Testis (tissue), 2 donors: ENCODE measurements at regions not wholly inside any gene's neighbourhood (a gene's known extent, or its start where the extent isn't known, plus 50 kb on each side); places are given as distances from the start of the nearest gene placed in this dataset.

Experiments
- DNase-seq: peaks from one replicate; pipeline ENCODE4 v3.0.0-alpha.2; 2019
- H3K27ac ChIP-seq, 2 donors: fragments of 200-600 bp; sonication (generic); one replicate each; pipeline ENCODE4 v1.5.1; 2019
- H3K27me3 ChIP-seq: fragments of 200-600 bp; sonication (generic); one replicate; pipeline ENCODE4 v1.5.1; 2019
- H3K36me3 ChIP-seq: fragments of 200-600 bp; sonication (generic); one replicate; pipeline ENCODE4 v1.5.1; 2017; ENCODE audit warnings: low read depth; ENCODE audit errors: missing control alignments
- H3K4me1 ChIP-seq: fragments of 200-600 bp; sonication (generic); one replicate; pipeline ENCODE4 v1.5.1; 2019
- H3K4me3 ChIP-seq, 2 donors: fragments of 200-600 bp; sonication (generic); one replicate each; pipeline ENCODE4 v1.5.1; 2017 to 2019
- H3K9me3 ChIP-seq: fragments of 200-600 bp; sonication (generic); one replicate; pipeline ENCODE4 v1.5.1; 2017
- POLR2A ChIP-seq: fragments of 450-650 bp; IDR thresholded peaks from one replicate; pipeline ENCODE4 v1.6.1; 2017; ENCODE audit warnings: antibody characterized with exemption, mild to moderate bottlenecking, moderate library complexity
- WGBS, 2 donors: methylation state at CpG; one replicate each; pipeline ENCODE4 v1.1.5; 2018; 5-methylcytosine and 5-hydroxymethylcytosine counted together
- intact Hi-C: fragments of 100-400 bp; cut with DNase I; formaldehyde crosslinking; loops from one replicate; pipeline ENCODE4 v1.15.1; 2023; ENCODE audit warnings: low total_unique reads
- TF ChIP-seq, protein P1 (sequence below), 3 experiments: fragments of 450-650 bp in 2 of 3; fragments of 200-600 bp in 1 of 3; sonication (generic) in 1 of 3; IDR thresholded peaks; one replicate each; pipeline ENCODE4 v1.5.1; 2016 to 2019; ENCODE audit warnings: antibody characterized with exemption in 3 of 3, mild to moderate bottlenecking in 2 of 3, moderate library complexity in 1 of 3

- no peak for DNase-seq
- intact Hi-C loops, result no loop called here
- Histone ChIP-seq H3K9me3 (no peaks in the 10 kb centered on the region), H3K27me3 (no peaks in the 10 kb centered on the region), H3K27ac (no peak overlapping the region), H3K36me3 (no peaks in the 10 kb centered on the region), H3K4me3 (no peak overlapping the region), H3K4me1 (no peaks in the 10 kb centered on the region)
- TF ChIP-seq, protein P1, sequence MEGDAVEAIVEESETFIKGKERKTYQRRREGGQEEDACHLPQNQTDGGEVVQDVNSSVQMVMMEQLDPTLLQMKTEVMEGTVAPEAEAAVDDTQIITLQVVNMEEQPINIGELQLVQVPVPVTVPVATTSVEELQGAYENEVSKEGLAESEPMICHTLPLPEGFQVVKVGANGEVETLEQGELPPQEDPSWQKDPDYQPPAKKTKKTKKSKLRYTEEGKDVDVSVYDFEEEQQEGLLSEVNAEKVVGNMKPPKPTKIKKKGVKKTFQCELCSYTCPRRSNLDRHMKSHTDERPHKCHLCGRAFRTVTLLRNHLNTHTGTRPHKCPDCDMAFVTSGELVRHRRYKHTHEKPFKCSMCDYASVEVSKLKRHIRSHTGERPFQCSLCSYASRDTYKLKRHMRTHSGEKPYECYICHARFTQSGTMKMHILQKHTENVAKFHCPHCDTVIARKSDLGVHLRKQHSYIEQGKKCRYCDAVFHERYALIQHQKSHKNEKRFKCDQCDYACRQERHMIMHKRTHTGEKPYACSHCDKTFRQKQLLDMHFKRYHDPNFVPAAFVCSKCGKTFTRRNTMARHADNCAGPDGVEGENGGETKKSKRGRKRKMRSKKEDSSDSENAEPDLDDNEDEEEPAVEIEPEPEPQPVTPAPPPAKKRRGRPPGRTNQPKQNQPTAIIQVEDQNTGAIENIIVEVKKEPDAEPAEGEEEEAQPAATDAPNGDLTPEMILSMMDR (IDR thresholded peaks at IDR 0.05), result no peak
- no peak for TF ChIP-seq POLR2A
- 91% methylated on average over 2 of the region's 2 CpGs for WGBS, 2 donors
Measured at GRCh38 chr13:33617055-33617454, 200.9 kb upstream of the RFC3 start.

DNA sequence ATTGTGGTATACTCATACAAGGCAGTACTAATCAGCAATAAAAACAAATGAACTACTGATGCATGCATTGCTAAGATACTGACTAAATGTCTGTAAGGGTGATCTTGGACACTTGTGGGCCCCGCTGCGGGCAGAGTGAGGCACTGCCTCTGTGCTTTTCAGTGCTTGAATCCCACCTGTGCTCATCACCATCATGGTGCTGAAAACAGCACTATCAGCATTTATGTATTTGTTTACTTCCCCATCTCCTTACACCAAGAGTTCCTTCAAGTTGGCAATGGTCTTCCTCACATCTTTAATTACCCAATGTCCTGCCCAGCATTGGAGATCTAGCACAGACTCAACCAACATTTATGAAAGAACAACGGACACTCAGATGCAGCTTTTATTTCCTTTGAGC is 193.7 kb upstream of the RFC3 start:
- no peak overlapping the region for H3K27ac ChIP-seq
- TF ChIP-seq, protein P1 (IDR thresholded peaks at IDR 0.05), result no peak
- TF ChIP-seq POLR2A, result no peak
- H3K9me3 ChIP-seq, result no peaks in the 10 kb centered on the region
- 89 to 93% methylated on average over 3 of the region's 3 CpGs for WGBS, 2 donors
- H3K27me3 ChIP-seq, result no peaks in the 10 kb centered on the region
- H3K36me3 ChIP-seq, result no peaks in the 10 kb centered on the region
- DNase-seq, result no peak
- intact Hi-C loops, result no loop called here
- no peak overlapping the region for H3K4me3 ChIP-seq
- H3K4me1 ChIP-seq, result no peaks in the 10 kb centered on the region

GRCh38 chr13:33624740-33625139 is 193.2 kb upstream of the RFC3 start:
- DNase-seq, result no peak
- intact Hi-C loops, result no loop called here

DNA sequence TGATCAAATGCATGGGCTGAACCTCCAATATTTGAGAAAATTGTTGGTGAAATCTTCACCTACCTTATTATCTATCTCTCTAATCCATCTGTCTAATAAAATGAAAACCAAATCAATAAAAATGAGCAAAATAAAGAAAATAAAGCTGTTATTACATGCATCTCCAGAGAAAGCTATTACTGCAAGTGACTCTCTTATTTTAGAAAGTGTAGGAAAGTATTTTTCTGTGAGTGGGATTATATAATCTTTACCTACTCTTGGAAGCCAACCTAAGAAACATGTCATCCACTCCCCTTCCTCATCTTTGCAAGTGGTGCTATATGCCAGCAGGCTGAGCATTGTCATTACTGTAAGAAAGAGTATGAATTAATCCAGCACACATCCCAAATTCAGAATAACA is 191.5 kb upstream of the RFC3 start:
- intact Hi-C loops, result no loop called here
- Histone ChIP-seq H3K36me3 (no peaks in the 10 kb centered on the region), H3K27me3 (no peaks in the 10 kb centered on the region), H3K4me3 (no peak overlapping the region), H3K4me1 (no peaks in the 10 kb centered on the region), H3K9me3 (no peaks in the 10 kb centered on the region), H3K27ac (no peak overlapping the region)
- TF ChIP-seq, protein P1 (IDR thresholded peaks at IDR 0.05), result no peak
- no peak for TF ChIP-seq POLR2A
- DNase-seq, result no peak

More at GRCh38 chr13:33624740-33625139, 193.2 kb upstream of the RFC3 start:
- Histone ChIP-seq H3K27ac (no peak overlapping the region), H3K4me3 (no peak overlapping the region), H3K4me1 (no peaks in the 10 kb centered on the region), H3K9me3 (no peaks in the 10 kb centered on the region), H3K36me3 (no peaks in the 10 kb centered on the region), H3K27me3 (no peaks in the 10 kb centered on the region)
- 55 to 70% methylated on average over 1 of the region's 1 CpG for WGBS, 2 donors
- TF ChIP-seq, protein P1 (IDR thresholded peaks at IDR 0.05), result no peak

DNA sequence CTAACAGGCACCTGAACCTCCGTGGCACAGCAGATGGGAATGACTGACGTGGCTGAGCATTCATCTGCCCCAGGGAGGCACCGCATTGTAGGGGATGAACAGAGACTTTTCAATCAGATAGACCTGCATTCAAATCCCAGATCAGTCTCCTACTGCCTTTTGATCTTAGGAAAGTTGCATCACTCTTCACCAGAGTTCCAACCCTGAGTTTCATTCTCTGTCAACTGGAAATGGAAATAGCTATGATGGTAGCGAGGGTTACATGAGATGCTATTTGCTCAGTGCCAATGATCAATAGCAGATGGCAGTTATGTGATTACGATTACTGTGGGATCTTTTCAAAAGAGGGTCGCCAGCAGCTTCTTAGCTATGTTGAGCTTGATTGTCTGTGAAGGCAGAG is 189.3 kb upstream of the RFC3 start:
- WGBS, 2 donors, result 89 to 94% methylated on average over 6 of the region's 6 CpGs
- TF ChIP-seq POLR2A, result no peak
- TF ChIP-seq, protein P1 (IDR thresholded peaks at IDR 0.05), result no peak
- intact Hi-C loops, result no loop called here
- H3K4me3 ChIP-seq, result no peak overlapping the region
- no peaks in the 10 kb centered on the region for H3K4me1 ChIP-seq
- H3K27ac ChIP-seq, result no peak overlapping the region
- no peaks in the 10 kb centered on the region for H3K27me3 ChIP-seq
- H3K9me3 ChIP-seq, result no peaks in the 10 kb centered on the region
- DNase-seq, result no peak
- no peaks in the 10 kb centered on the region for H3K36me3 ChIP-seq
